Left lung (tissue), 4 donors: ENCODE measurements at regions not wholly inside any gene's neighbourhood (a gene's known extent, or its start where the extent isn't known, plus 50 kb on each side); places are given as distances from the start of the nearest gene placed in this dataset.

Experiments
- ATAC-seq: fragments of 200-7000 bp; cut with Tn5 transposase; one replicate; pipeline ENCODE4 v1.9.1; 2020; ENCODE audit warnings: moderate library complexity
- DNase-seq, 4 donors: peaks; one replicate each; pipeline ENCODE4 v3.0.0-alpha.2; 2013 to 2020
- H3K27ac ChIP-seq, 2 donors: fragments of 200-600 bp; sonication (generic) in 1 of 2; one replicate each; pipeline versions ENCODE4 v1.5.0 to v1.8.0; 2020 to 2021
- H3K27me3 ChIP-seq, 2 donors: fragments of 200-600 bp; sonication (generic) in 1 of 2; one replicate each; pipeline versions ENCODE4 v1.5.0 to v1.8.0; 2020 to 2021
- H3K36me3 ChIP-seq, 2 donors: fragments of 200-600 bp; sonication (generic) in 1 of 2; one replicate each; pipeline versions ENCODE4 v1.5.0 to v1.8.0; 2020 to 2021
- H3K4me1 ChIP-seq, 2 donors: fragments of 200-600 bp; one replicate each; pipeline ENCODE4 v1.8.0; 2021
- H3K4me3 ChIP-seq, 2 donors: fragments of 200-600 bp; sonication (generic) in 1 of 2; one replicate each; pipeline versions ENCODE4 v1.5.0 to v1.8.0; 2020 to 2021; ENCODE audit warnings: mild to moderate bottlenecking in 1 of 2
- H3K9me3 ChIP-seq, 2 donors: fragments of 200-600 bp; sonication (generic) in 1 of 2; one replicate each; pipeline versions ENCODE4 v1.5.0 to v1.8.0; 2020 to 2021
- CTCF ChIP-seq, 2 donors: fragments of 200-600 bp; sonication (generic) in 1 of 2; IDR thresholded peaks; one replicate each; pipeline versions ENCODE4 v1.5.0 to v1.8.0; 2021; ENCODE audit warnings: antibody characterized with exemption in 2 of 2
- intact Hi-C, 2 donors: fragments of 100-400 bp; cut with DNase I; formaldehyde crosslinking; loops; one replicate each; pipeline versions ENCODE4 v1.11.2 to v1.14.2; 2022
- donor health status: DM: no; HTN: yes; CAD: no.
- donor health status: DM: no; HTN: no; CAD: no.

GRCh38 chr11:119520966-119521365, 98.0 kb upstream of the THY1 start:
- Histone ChIP-seq H3K9me3 (no peaks in the 10 kb centered on the region), H3K4me3 (no peak overlapping the region), H3K36me3 (no peaks in the 10 kb centered on the region), H3K4me1 (peaks cover 0 to 19% of the 10 kb centered on the region in 2 donors), H3K27me3 (peaks cover 0 to 7% of the 10 kb centered on the region in 2 donors), H3K27ac (no peak overlapping the region)
- DNase-seq: no peak
- no peak for TF ChIP-seq CTCF (IDR thresholded peaks at IDR 0.05)
- no peak for ATAC-seq
- intact Hi-C loops: no loop called here

- no peaks in the 10 kb centered on the region for H3K9me3 ChIP-seq
- H3K27ac ChIP-seq: no peak overlapping the region
- ATAC-seq: no peak
- H3K4me1 ChIP-seq: peaks cover 0 to 13% of the 10 kb centered on the region in 2 donors
- H3K36me3 ChIP-seq: no peaks in the 10 kb centered on the region
- TF ChIP-seq CTCF (IDR thresholded peaks at IDR 0.05): no peak
- DNase-seq: no peak
- no peak overlapping the region for H3K4me3 ChIP-seq
- peaks cover 0 to 7% of the 10 kb centered on the region in 2 donors for H3K27me3 ChIP-seq
- intact Hi-C loops: no loop called here
These were observed 97.4 kb upstream of the THY1 start for GRCh38 chr11:119520400-119520799.

- intact Hi-C loops: no loop called here
- Histone ChIP-seq H3K27ac (no peak overlapping the region), H3K9me3 (no peaks in the 10 kb centered on the region), H3K4me1 (peaks cover 0 to 7% of the 10 kb centered on the region in 2 donors), H3K4me3 (no peak overlapping the region), H3K36me3 (no peaks in the 10 kb centered on the region), H3K27me3 (peaks cover 0 to 7% of the 10 kb centered on the region in 2 donors)
- no peak for ATAC-seq
- DNase-seq: no peak
- TF ChIP-seq CTCF (IDR thresholded peaks at IDR 0.05): no peak
These were observed 96.8 kb upstream of the THY1 start for GRCh38 chr11:119519796-119520195.

- DNase-seq: peak in 2 of 4 donors; percentile 46 to 71
- Histone ChIP-seq H3K27me3 (peaks cover 0 to 8% of the 10 kb centered on the region in 2 donors), H3K4me3 (no peak overlapping the region), H3K36me3 (no peaks in the 10 kb centered on the region), H3K4me1 (no peaks in the 10 kb centered on the region), H3K27ac (no peak overlapping the region), H3K9me3 (no peaks in the 10 kb centered on the region)
- peak; percentile 42 for ATAC-seq
- intact Hi-C loops: no loop called here
- no peak for TF ChIP-seq CTCF (IDR thresholded peaks at IDR 0.05)
These were observed 96.1 kb upstream of the THY1 start for GRCh38 chr11:119518746-119519730.

GRCh38 chr11:119515771-119516400, 92.9 kb upstream of the THY1 start:
- no peaks in the 10 kb centered on the region for H3K9me3 ChIP-seq
- DNase-seq (no peak), ATAC-seq (no peak)
- no peaks in the 10 kb centered on the region for H3K36me3 ChIP-seq
- intact Hi-C loops: no loop called here
- H3K4me3 ChIP-seq: no peak overlapping the region
- H3K27ac ChIP-seq: no peak overlapping the region
- peaks cover 0 to 23% of the 10 kb centered on the region in 2 donors for H3K27me3 ChIP-seq
- TF ChIP-seq CTCF (IDR thresholded peaks at IDR 0.05): no peak
- H3K4me1 ChIP-seq: no peaks in the 10 kb centered on the region
